ENCODE measurements at regions not wholly inside any gene's neighbourhood (a gene's known extent, or its start where the extent isn't known, plus 50 kb on each side); places are given as distances from the start of the nearest gene placed in this dataset.

GRCh38 chr5:9713959-9714586, 83.9 kb upstream of the TAS2R1 start:
- H3K36me3 Mint-ChIP-seq, result no peaks in the 10 kb centered on the region
- H3K27me3 Mint-ChIP-seq, result no peaks in the 10 kb centered on the region
- no peak overlapping the region for H3K4me3 Mint-ChIP-seq
- H3K4me1 Mint-ChIP-seq (ENCODE audit: low read depth), result no peaks in the 10 kb centered on the region
- ChIA-PET POLR2A (no interaction called here), CTCF (no interaction called here)
- no peak overlapping the region for H3K27ac Mint-ChIP-seq
- intact Hi-C loops (cut with micrococcal nuclease), result no loop called here
- DNase-seq, result no peak
- peaks cover 2% of the 10 kb centered on the region for H3K9me3 Mint-ChIP-seq

DNA sequence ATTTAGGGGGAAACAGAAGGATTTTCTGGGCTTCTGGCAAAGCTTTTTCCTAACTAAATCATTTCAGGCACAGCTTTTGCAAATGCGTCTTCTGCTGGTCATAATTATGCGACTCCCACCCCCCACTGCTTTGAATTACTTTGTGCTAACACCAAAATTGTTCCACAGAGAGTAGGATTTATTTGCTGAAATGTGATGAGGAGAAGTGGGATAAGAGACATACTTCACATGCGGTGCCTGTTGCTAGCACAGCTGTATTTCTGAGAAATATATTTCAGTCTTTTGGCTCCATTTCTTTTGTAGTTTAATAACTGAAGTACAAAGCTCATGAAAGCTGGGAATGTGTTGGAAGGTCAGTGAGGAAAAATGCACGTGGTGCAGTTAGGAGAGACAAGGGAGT, 83.2 kb upstream of the TAS2R1 start:
- DNase-seq, result no peak
- H3K36me3 Mint-ChIP-seq, result no peaks in the 10 kb centered on the region
- intact Hi-C loops (cut with micrococcal nuclease), result no loop called here
- H3K4me1 Mint-ChIP-seq (ENCODE audit: low read depth), result no peaks in the 10 kb centered on the region
- POLR2A ChIA-PET, result no interaction called here
- no peak overlapping the region for H3K27ac Mint-ChIP-seq
- H3K4me3 Mint-ChIP-seq, result no peak overlapping the region
- peaks cover 7% of the 10 kb centered on the region for H3K9me3 Mint-ChIP-seq
- H3K27me3 Mint-ChIP-seq, result no peaks in the 10 kb centered on the region
- CTCF ChIA-PET, result no interaction called here

- H3K36me3 Mint-ChIP-seq, result no peaks in the 10 kb centered on the region
- CTCF ChIA-PET, result no interaction called here
- no peak for DNase-seq
- H3K27me3 Mint-ChIP-seq, result no peaks in the 10 kb centered on the region
- no peaks in the 10 kb centered on the region for H3K4me1 Mint-ChIP-seq (ENCODE audit: low read depth)
- H3K27ac Mint-ChIP-seq, result no peak overlapping the region
- POLR2A ChIA-PET, result no interaction called here
- intact Hi-C loops (cut with micrococcal nuclease), result no loop called here
- H3K9me3 Mint-ChIP-seq, result peaks cover 7% of the 10 kb centered on the region
- no peak overlapping the region for H3K4me3 Mint-ChIP-seq
These were observed 82.8 kb upstream of the TAS2R1 start for GRCh38 chr5:9712911-9713310.

DNA sequence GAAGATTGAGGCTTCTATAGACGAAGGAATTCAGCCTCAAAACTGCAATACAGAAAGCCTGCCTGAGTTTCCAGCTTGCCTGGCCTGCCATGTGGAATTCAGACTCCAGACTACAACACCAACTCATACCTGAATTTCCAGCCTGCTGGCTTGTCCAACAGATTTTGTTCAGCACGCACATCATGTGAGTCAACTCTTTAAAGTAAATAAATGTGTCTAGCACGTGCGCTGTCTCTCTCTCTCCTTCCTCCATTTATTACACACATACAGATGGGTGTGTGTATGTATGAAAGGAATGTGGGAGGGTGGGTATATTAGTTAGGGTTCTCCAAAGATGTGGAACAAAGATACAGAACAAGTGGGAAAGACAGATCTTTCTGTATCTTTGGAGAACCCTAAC, 82.4 kb upstream of the TAS2R1 start:
- intact Hi-C loops (cut with micrococcal nuclease), result no loop called here
- CTCF ChIA-PET, result no interaction called here
- Mint-ChIP-seq H3K27me3 (no peaks in the 10 kb centered on the region), H3K36me3 (no peaks in the 10 kb centered on the region), H3K4me1 (ENCODE audit: low read depth) (no peaks in the 10 kb centered on the region), H3K4me3 (no peak overlapping the region), H3K9me3 (peaks cover 7% of the 10 kb centered on the region), H3K27ac (no peak overlapping the region)
- no peak for DNase-seq
- POLR2A ChIA-PET, result no interaction called here

- Mint-ChIP-seq H3K27me3 (no peaks in the 10 kb centered on the region), H3K9me3 (peaks cover 10% of the 10 kb centered on the region), H3K27ac (no peak overlapping the region), H3K4me3 (no peak overlapping the region), H3K36me3 (no peaks in the 10 kb centered on the region), H3K4me1 (ENCODE audit: low read depth) (no peaks in the 10 kb centered on the region)
- DNase-seq, result no peak
- ChIA-PET CTCF (no interaction called here), POLR2A (no interaction called here)
- intact Hi-C loops (cut with micrococcal nuclease), result no loop called here
These were observed 79.9 kb upstream of the TAS2R1 start for GRCh38 chr5:9710069-9710468.

GRCh38 chr5:9707732-9708462, 77.7 kb upstream of the TAS2R1 start:
- intact Hi-C loops (cut with micrococcal nuclease), result no loop called here

GRCh38 chr5:9699681-9700080, 69.5 kb upstream of the TAS2R1 start:
- ChIA-PET CTCF (no interaction called here), POLR2A (no interaction called here)
- Mint-ChIP-seq H3K9me3 (no peaks in the 10 kb centered on the region), H3K36me3 (no peaks in the 10 kb centered on the region), H3K27ac (no peak overlapping the region), H3K27me3 (no peaks in the 10 kb centered on the region), H3K4me1 (ENCODE audit: low read depth) (no peaks in the 10 kb centered on the region), H3K4me3 (no peak overlapping the region)
- intact Hi-C loops (cut with micrococcal nuclease), result no loop called here
- no peak for DNase-seq

More at GRCh38 chr5:9707732-9708462, 77.7 kb upstream of the TAS2R1 start:
- POLR2A ChIA-PET, result no interaction called here
- CTCF ChIA-PET, result no interaction called here
- Mint-ChIP-seq H3K27ac (no peak overlapping the region), H3K36me3 (no peaks in the 10 kb centered on the region), H3K27me3 (no peaks in the 10 kb centered on the region), H3K4me1 (ENCODE audit: low read depth) (no peaks in the 10 kb centered on the region), H3K9me3 (peaks cover 10% of the 10 kb centered on the region), H3K4me3 (no peak overlapping the region)
- DNase-seq, result no peak

DNA sequence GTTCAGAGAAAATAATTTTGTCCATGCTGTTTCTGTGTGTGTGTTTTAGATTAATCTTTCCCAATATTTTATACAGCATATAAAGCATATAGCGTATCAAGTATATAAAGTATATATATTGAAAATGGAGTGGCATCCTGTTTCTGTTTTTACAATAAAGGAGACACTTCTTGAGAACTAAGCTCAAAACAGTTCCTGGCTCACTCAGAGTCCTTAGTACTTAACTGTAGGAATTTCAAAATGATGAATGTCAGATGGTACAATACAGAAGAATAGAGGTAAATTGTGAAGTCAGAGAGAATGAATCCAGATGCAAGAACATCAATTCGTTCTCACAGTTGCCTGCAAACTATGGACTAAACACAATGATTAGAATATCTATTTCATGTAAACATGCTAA, 68.7 kb upstream of the TAS2R1 start:
- POLR2A ChIA-PET, result no interaction called here
- H3K9me3 Mint-ChIP-seq, result no peaks in the 10 kb centered on the region
- intact Hi-C loops (cut with micrococcal nuclease), result no loop called here
- H3K4me3 Mint-ChIP-seq, result no peak overlapping the region
- CTCF ChIA-PET, result no interaction called here
- H3K4me1 Mint-ChIP-seq (ENCODE audit: low read depth), result no peaks in the 10 kb centered on the region
- H3K27me3 Mint-ChIP-seq, result no peaks in the 10 kb centered on the region
- no peak for DNase-seq
- no peaks in the 10 kb centered on the region for H3K36me3 Mint-ChIP-seq
- no peak overlapping the region for H3K27ac Mint-ChIP-seq

DNA sequence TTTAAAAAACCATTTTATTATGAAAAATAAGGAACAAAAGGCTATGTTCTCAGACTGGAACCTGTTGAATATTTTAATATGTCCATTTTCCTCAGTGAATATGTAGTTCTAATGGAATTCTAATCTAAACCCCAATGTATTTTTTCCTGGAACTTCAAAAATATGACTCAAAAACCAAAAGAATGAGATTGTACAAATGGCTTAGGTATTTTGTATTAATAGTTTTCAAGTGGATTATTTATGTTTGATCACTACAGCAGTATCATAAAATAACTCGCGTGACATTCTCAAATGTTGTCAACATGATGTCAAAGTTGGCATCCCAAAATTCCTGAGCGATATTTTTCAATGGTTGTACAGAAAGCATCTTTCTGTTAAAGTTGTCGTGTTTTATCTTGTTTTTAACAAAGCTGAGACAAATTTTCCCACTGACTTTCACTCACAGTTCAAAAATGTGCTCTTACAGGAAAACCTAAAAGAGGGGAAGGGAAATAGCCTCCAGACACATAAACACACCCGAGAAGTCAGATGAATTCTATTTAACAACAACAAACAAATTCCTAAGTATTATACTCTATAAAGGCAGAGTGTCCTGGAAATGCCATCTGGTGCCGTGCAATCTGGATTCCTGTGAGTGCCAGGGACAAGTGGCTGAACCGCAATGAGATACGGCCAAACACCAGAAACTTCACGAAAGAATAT, 68.1 kb upstream of the TAS2R1 start:
- intact Hi-C loops (cut with micrococcal nuclease), result no loop called here
- Mint-ChIP-seq H3K36me3 (no peaks in the 10 kb centered on the region), H3K27me3 (no peaks in the 10 kb centered on the region), H3K9me3 (no peaks in the 10 kb centered on the region), H3K4me3 (no peak overlapping the region), H3K27ac (no peak overlapping the region), H3K4me1 (ENCODE audit: low read depth) (no peaks in the 10 kb centered on the region)
- ChIA-PET POLR2A (no interaction called here), CTCF (interaction anchor here (0.7 kb wide), 1 partner anchor 137 kb away, joined by 3 read pairs; no protein-coding TSS in a partner anchor)
- DNase-seq, result no peak

DNA sequence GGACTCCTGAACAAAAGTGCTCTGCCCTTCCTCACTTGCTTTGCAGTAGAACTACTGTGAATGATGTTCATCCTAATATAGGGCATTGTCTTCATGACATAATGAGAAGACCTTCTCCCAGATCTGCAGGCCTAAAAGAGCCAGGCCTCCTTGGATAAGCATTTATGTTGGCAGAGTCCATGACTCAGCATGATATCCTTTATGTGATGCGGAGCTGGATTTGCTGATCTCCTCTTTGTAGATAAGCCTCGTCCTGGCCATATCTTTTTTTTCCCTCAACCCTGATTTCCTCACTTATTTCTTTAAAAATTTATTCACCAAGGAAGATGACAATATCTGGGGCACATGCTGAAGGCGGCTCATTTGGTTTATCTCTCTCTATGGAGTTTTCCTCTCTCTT, 62.4 kb upstream of the TAS2R1 start:
- no peak for DNase-seq
- ChIA-PET POLR2A (no interaction called here), CTCF (no interaction called here)
- Mint-ChIP-seq H3K4me1 (ENCODE audit: low read depth) (no peaks in the 10 kb centered on the region), H3K4me3 (no peak overlapping the region), H3K27me3 (no peaks in the 10 kb centered on the region), H3K36me3 (no peaks in the 10 kb centered on the region), H3K27ac (no peak overlapping the region), H3K9me3 (no peaks in the 10 kb centered on the region)
- intact Hi-C loops (cut with micrococcal nuclease), result no loop called here

GRCh38 chr5:9691261-9691660, 61.1 kb upstream of the TAS2R1 start:
- H3K4me3 Mint-ChIP-seq, result no peak overlapping the region
- H3K4me1 Mint-ChIP-seq (ENCODE audit: low read depth), result no peaks in the 10 kb centered on the region
- no peak overlapping the region for H3K27ac Mint-ChIP-seq
- ChIA-PET POLR2A (no interaction called here), CTCF (no interaction called here)
- DNase-seq, result no peak
- intact Hi-C loops (cut with micrococcal nuclease), result no loop called here
- H3K9me3 Mint-ChIP-seq, result no peaks in the 10 kb centered on the region
- H3K36me3 Mint-ChIP-seq, result no peaks in the 10 kb centered on the region
- no peaks in the 10 kb centered on the region for H3K27me3 Mint-ChIP-seq

DNA sequence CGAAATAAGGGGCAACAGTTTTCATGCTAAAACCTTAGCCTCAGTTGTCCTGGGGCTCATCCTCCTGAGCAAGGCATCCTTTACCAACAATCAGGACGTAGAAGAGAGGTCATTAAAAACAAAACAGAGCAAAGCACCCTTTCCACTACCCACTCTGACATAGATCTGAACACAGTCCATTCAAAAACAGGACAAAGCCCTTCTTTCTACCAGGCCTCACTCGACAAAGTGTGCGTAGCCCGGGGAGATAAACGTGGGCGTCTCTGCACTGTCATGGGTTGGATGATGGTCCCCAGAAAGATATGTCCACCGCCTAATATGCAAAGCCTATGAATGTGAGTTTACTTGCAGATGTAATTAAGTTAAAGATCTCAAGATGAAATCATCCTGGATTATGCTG, 60.6 kb upstream of the TAS2R1 start:
- H3K36me3 Mint-ChIP-seq, result no peaks in the 10 kb centered on the region
- POLR2A ChIA-PET, result no interaction called here
- no peak overlapping the region for H3K27ac Mint-ChIP-seq
- H3K4me3 Mint-ChIP-seq, result no peak overlapping the region
- CTCF ChIA-PET, result no interaction called here
- H3K9me3 Mint-ChIP-seq, result no peaks in the 10 kb centered on the region
- no peaks in the 10 kb centered on the region for H3K4me1 Mint-ChIP-seq (ENCODE audit: low read depth)
- intact Hi-C loops (cut with micrococcal nuclease), result no loop called here
- no peak for DNase-seq
- no peaks in the 10 kb centered on the region for H3K27me3 Mint-ChIP-seq

DNA sequence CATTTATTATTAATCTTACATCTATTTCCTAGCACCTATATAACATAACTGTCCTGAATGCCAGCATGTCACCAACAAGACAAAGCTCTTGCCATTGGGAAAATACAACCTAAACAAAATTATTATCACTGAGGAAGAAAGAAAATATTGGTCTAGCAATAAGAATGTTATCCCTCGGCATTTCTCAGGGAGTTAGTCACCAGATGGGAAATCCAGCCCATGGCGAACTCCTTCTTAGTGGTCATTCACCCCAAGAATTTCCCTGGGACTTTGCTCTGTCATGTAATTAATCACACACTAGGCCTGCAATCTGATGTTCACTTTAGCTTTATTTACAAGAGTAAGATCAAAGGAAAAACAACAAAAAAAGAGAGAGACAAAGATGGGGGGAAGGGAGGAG, 56.1 kb upstream of the TAS2R1 start:
- Mint-ChIP-seq H3K4me1 (ENCODE audit: low read depth) (no peaks in the 10 kb centered on the region), H3K4me3 (no peak overlapping the region), H3K9me3 (no peaks in the 10 kb centered on the region), H3K27me3 (no peaks in the 10 kb centered on the region), H3K27ac (no peak overlapping the region), H3K36me3 (no peaks in the 10 kb centered on the region)
- CTCF ChIA-PET, result no interaction called here
- DNase-seq, result no peak
- POLR2A ChIA-PET, result no interaction called here
- intact Hi-C loops (cut with micrococcal nuclease), result no loop called here
